Esophagus (tissue), 2 donors: ENCODE measurements at regions not wholly inside any gene's neighbourhood (a gene's known extent, or its start where the extent isn't known, plus 50 kb on each side); places are given as distances from the start of the nearest gene placed in this dataset.
"Not testable (repeated sequence)": the region's sequence is repeated elsewhere in the genome, so short reads cannot be mapped to it uniquely, and the experiment has no call there.

ENCODE experiments used
- H3K27ac ChIP-seq, 2 donors: one replicate each; pipeline ENCODE4 v1.5.1; 2013; ENCODE audit warnings: low read depth in 2 of 2, mild to moderate bottlenecking in 2 of 2, inconsistent platforms in 1 of 2, low read length in 1 of 2, moderate library complexity in 1 of 2
- H3K27me3 ChIP-seq, 2 donors: one replicate each; pipeline ENCODE4 v1.6.1; 2013; ENCODE audit warnings: low read length in 2 of 2, control low read depth in 1 of 2, mild to moderate bottlenecking in 1 of 2; ENCODE audit not compliant: insufficient read depth in 2 of 2, control insufficient read depth in 1 of 2
- H3K36me3 ChIP-seq, 2 donors: one replicate each; pipeline ENCODE4 v1.6.1; 2013; ENCODE audit warnings: low read length in 1 of 2; ENCODE audit not compliant: control insufficient read depth in 2 of 2, insufficient read depth in 2 of 2
- H3K4me1 ChIP-seq, 2 donors: one replicate each; pipeline ENCODE4 v1.6.1; 2013; ENCODE audit warnings: low read length in 1 of 2; ENCODE audit not compliant: control insufficient read depth in 2 of 2, insufficient read depth in 2 of 2
- H3K4me3 ChIP-seq, 2 donors: one replicate each; pipeline ENCODE4 v1.5.1; 2013; ENCODE audit warnings: low read length in 2 of 2, mild to moderate bottlenecking in 2 of 2, low read depth in 1 of 2, moderate library complexity in 1 of 2
- H3K9me3 ChIP-seq, 2 donors: one replicate each; pipeline ENCODE4 v1.6.1; 2013; ENCODE audit warnings: mild to moderate bottlenecking in 2 of 2, low read depth in 1 of 2, low read length in 1 of 2, moderate library complexity in 1 of 2; ENCODE audit not compliant: control insufficient read depth in 2 of 2, insufficient read depth in 1 of 2
- WGBS, 2 donors: extraction: QIAGEN DNeasy Blood & Tissue Kit; methylation state at CpG; one replicate each; pipeline ENCODE4 v1.1.7; 2013; 5-methylcytosine and 5-hydroxymethylcytosine counted together
- donor health status: healthy with polysubstance abuse.
- donor health status: Bipolar disorder and iron deficiency.

GRCh38 chr15:20295238-20295811 is 246.3 kb downstream of the GOLGA6L6 start:
- H3K9me3 ChIP-seq, result peaks cover 12 to 21% of the 10 kb centered on the region in 2 donors
- WGBS, 2 donors, result 89% methylated on average over 43 of the region's 43 CpGs

GRCh38 chr15:20294651-20295237 is 246.9 kb downstream of the GOLGA6L6 start:
- H3K27ac ChIP-seq, result no peak overlapping the region
- H3K27me3 ChIP-seq, result no peaks in the 10 kb centered on the region
- peaks cover 12 to 21% of the 10 kb centered on the region in 2 donors for H3K9me3 ChIP-seq
- no peaks in the 10 kb centered on the region for H3K4me1 ChIP-seq
- WGBS, 2 donors, result 70 to 78% methylated on average over 73 to 80 of the region's 80 CpGs
- H3K36me3 ChIP-seq, result no peaks in the 10 kb centered on the region
- no peak overlapping the region for H3K4me3 ChIP-seq

More at GRCh38 chr15:20295238-20295811, 246.3 kb downstream of the GOLGA6L6 start:
- Histone ChIP-seq H3K36me3 (no peaks in the 10 kb centered on the region), H3K27ac (no peak overlapping the region), H3K4me1 (no peaks in the 10 kb centered on the region), H3K4me3 (no peak overlapping the region), H3K27me3 (no peaks in the 10 kb centered on the region)

GRCh38 chr15:20292422-20293005 is 249.1 kb downstream of the GOLGA6L6 start:
- not testable (repeated sequence) for H3K4me3 ChIP-seq, H3K27me3 ChIP-seq, H3K36me3 ChIP-seq, H3K27ac ChIP-seq, H3K4me1 ChIP-seq
- WGBS, 2 donors, result 55 to 58% methylated on average over 5 of the region's 5 CpGs
- H3K9me3 ChIP-seq, result peaks cover 12 to 23% of the 10 kb centered on the region in 2 donors

GRCh38 chr15:20291616-20292015 is 250.0 kb downstream of the GOLGA6L6 start:
- H3K27ac ChIP-seq, H3K4me1 ChIP-seq, H3K36me3 ChIP-seq, H3K4me3 ChIP-seq, H3K27me3 ChIP-seq: not testable (repeated sequence)
- H3K9me3 ChIP-seq, result peaks cover 12 to 23% of the 10 kb centered on the region in 2 donors
- 79 to 81% methylated on average over 7 of the region's 7 CpGs for WGBS, 2 donors

- not testable (repeated sequence) for H3K4me1 ChIP-seq, H3K27ac ChIP-seq, H3K36me3 ChIP-seq, H3K27me3 ChIP-seq, H3K4me3 ChIP-seq
- H3K9me3 ChIP-seq, result peaks cover 12 to 22% of the 10 kb centered on the region in 2 donors
- WGBS, 2 donors, result 80 to 83% methylated on average over 11 of the region's 11 CpGs
Observed at GRCh38 chr15:20290606-20291005, 251.0 kb downstream of the GOLGA6L6 start.

GRCh38 chr15:20289538-20290103 is 252.0 kb downstream of the GOLGA6L6 start:
- H3K9me3 ChIP-seq, result peaks cover 2 to 12% of the 10 kb centered on the region in 2 donors
- H3K4me1 ChIP-seq, H3K27me3 ChIP-seq, H3K36me3 ChIP-seq, H3K27ac ChIP-seq, H3K4me3 ChIP-seq: not testable (repeated sequence)
- WGBS, 2 donors, result 59 to 66% methylated on average over 4 of the region's 4 CpGs

GRCh38 chr15:20288800-20289537 is 252.6 kb downstream of the GOLGA6L6 start:
- H3K4me3 ChIP-seq, H3K4me1 ChIP-seq, H3K36me3 ChIP-seq, H3K27ac ChIP-seq, H3K27me3 ChIP-seq, H3K9me3 ChIP-seq: not testable (repeated sequence)
- 70 to 76% methylated on average over 8 of the region's 8 CpGs for WGBS, 2 donors

- not testable (repeated sequence) for H3K27me3 ChIP-seq, H3K27ac ChIP-seq, H3K36me3 ChIP-seq, H3K4me1 ChIP-seq, H3K4me3 ChIP-seq
- peaks cover 3 to 10% of the 10 kb centered on the region in 2 donors for H3K9me3 ChIP-seq
- 39 to 40% methylated on average over 2 of the region's 2 CpGs for WGBS, 2 donors
Observed at GRCh38 chr15:20286559-20286958, 255.0 kb downstream of the GOLGA6L6 start.

- not testable (repeated sequence) for H3K4me1 ChIP-seq, H3K36me3 ChIP-seq, H3K27me3 ChIP-seq, H3K4me3 ChIP-seq, H3K27ac ChIP-seq
- H3K9me3 ChIP-seq, result peaks cover 7 to 17% of the 10 kb centered on the region in 2 donors
- 42 to 47% methylated on average over 5 of the region's 5 CpGs for WGBS, 2 donors
Observed at GRCh38 chr15:20285696-20286300, 255.8 kb downstream of the GOLGA6L6 start.
